GM12872 (cell line): ENCODE measurements at regions not wholly inside any gene's neighbourhood (a gene's known extent, or its start where the extent isn't known, plus 50 kb on each side); places are given as distances from the start of the nearest gene placed in this dataset.

Experiments
- TF ChIP-seq, protein P1 (sequence below): IDR thresholded peaks from 3 replicates; pipeline ENCODE4 v1.5.1; 2011; ENCODE audit warnings: low read depth, mild to moderate bottlenecking, low read length, moderate library complexity; ENCODE audit not compliant: insufficient read depth

DNA sequence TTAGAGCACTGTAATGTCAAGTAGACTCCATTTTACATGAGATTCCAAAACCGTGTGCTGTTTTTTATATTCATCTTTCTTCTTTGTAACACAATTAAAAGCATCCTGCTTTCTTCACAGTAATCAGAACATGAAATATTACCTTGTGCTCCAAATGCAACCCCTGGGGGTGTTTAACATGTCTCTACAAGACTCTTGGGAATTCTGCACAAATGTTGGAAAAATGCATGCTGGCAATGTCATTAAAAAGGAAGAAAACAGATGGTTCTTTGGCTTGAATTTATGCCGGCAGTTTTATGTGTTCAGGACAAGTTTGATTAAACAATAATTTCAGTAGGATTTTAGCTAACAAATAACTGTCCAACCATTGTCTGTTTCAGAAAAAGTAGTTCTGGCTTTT lies 159.1 kb downstream of the LIG4 start:
- TF ChIP-seq, protein P1, sequence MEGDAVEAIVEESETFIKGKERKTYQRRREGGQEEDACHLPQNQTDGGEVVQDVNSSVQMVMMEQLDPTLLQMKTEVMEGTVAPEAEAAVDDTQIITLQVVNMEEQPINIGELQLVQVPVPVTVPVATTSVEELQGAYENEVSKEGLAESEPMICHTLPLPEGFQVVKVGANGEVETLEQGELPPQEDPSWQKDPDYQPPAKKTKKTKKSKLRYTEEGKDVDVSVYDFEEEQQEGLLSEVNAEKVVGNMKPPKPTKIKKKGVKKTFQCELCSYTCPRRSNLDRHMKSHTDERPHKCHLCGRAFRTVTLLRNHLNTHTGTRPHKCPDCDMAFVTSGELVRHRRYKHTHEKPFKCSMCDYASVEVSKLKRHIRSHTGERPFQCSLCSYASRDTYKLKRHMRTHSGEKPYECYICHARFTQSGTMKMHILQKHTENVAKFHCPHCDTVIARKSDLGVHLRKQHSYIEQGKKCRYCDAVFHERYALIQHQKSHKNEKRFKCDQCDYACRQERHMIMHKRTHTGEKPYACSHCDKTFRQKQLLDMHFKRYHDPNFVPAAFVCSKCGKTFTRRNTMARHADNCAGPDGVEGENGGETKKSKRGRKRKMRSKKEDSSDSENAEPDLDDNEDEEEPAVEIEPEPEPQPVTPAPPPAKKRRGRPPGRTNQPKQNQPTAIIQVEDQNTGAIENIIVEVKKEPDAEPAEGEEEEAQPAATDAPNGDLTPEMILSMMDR, result no peak

GRCh38 chr13:108049211-108049610 lies 166.1 kb downstream of the LIG4 start:
- TF ChIP-seq, protein P1, result no peak

- TF ChIP-seq, protein P1, result no peak
Observed at GRCh38 chr13:108044954-108045353, 170.4 kb downstream of the LIG4 start.

- TF ChIP-seq, protein P1, result no peak
Observed at GRCh38 chr13:108037348-108037747, 178.0 kb downstream of the LIG4 start.

GRCh38 chr13:108036411-108036932 lies 178.9 kb downstream of the LIG4 start:
- TF ChIP-seq, protein P1, result no peak

DNA sequence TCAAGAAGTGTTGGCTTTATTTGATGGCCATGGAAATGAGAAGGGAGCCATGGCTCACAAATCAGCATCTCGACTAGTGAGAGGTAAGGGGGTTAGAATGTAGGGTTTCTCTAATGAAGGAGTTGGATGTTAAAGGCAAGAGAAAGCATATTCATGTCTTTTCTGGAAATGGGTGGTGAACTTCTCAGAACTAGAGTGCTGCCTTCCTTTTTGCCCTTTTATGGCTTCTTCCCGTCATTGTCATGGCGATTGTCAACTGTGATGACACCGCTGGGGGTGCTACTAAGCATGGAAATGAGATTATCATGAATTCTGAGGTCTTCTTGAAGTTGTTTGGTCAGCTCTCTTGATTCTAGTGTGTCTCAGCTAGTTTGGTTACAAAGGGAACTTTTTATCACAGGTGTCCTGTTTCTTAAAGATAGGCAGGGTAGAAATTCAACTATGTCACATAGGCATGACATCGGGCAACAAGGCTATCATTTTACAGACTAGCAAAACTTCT lies 180.4 kb downstream of the LIG4 start:
- TF ChIP-seq, protein P1, result no peak

DNA sequence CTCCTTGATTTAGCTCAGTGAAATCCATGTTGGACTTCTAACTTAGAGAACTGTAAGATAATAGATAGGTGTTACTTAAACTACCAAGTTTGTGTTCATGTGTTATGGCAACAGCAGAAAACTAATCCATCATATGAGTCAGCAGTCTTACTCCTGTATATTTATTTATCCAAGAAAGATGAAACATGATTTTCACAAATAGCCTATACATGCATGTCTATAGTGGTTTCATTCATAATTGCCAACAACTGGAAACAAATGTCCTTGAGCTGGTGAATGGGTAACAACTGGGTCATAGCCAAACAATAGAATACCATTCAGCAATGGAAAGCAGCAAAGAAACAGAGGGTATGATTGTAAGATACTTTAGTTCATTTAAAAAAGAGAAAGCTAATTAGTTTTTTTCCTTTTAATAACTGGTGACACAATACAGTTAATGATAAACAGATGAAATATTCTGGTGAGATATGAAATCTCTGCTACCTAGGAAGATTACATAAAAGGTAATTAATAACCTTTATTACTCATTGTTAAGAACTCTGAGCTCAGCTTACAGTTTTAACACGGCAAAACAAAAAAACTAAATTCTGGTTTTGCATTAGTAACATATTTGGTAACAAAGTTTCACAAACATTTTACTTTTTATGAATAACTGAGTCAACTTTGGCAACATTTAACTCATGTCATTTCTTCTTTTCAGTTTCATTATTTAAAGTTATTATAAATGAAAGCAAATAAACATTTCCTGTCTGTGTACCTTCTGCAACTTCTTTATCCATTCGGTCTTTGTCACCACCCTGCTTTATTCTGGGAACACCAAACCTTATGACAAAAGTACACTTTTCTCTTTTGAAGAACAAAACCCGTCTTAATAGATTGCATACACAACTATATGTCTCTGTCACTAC lies 181.3 kb downstream of the LIG4 start:
- TF ChIP-seq, protein P1, result no peak
